Bronchial epithelial cell (primary cell): ENCODE measurements at regions not wholly inside any gene's neighbourhood (a gene's known extent, or its start where the extent isn't known, plus 50 kb on each side); places are given as distances from the start of the nearest gene placed in this dataset.
A peak's percentile ranks its signal among the peaks of the same experiment; 100 is the strongest.

ENCODE experiments used
- DNase-seq: peaks from one replicate; pipeline ENCODE4 v3.0.0-alpha.2; 2010; ENCODE audit warnings: low read depth
- FAIRE-seq: peaks from 2 replicates; lab custom pipeline; 2011; peaks lifted over from hg19 to GRCh38; lab: Jason Lieb, UNC
- H3K27me3 ChIP-seq: 2 replicates; pipeline ENCODE4 v1.5.1; 2011; ENCODE audit warnings: low read length; ENCODE audit not compliant: control insufficient read depth, insufficient read depth
- H3K36me3 ChIP-seq: 2 replicates; pipeline ENCODE4 v1.5.1; 2011; ENCODE audit warnings: low read length; ENCODE audit not compliant: control insufficient read depth, insufficient read depth
- H3K4me3 ChIP-seq: 2 replicates; pipeline ENCODE4 v1.5.1; 2011; ENCODE audit warnings: mild to moderate bottlenecking, low read depth, low read length, control low read depth
- TF ChIP-seq, protein P1 (sequence below): IDR thresholded peaks from 2 replicates; pipeline ENCODE4 v1.5.1; 2011; ENCODE audit warnings: mild to moderate bottlenecking, moderate library complexity, low read length, control low read depth, inconsistent platforms; ENCODE audit not compliant: insufficient read depth, severe bottlenecking

DNA sequence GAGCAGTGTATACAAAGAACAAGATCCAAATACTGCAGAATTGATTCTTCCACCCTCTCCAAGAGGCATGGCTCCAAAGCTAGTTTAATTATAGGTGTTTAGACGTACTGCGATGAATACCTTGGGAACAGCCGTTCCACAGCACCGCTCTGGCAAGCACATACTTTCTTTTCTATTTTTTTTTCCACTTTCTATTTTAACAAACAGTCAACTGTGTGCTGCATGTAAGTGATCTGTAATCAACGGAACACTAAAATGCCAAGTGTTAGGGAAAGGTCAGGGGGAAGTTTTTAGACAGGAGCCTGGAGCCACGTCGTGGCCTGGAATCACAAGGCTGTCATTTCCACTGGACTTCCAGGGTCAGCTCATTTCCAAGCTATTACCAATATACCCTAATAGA, 486.4 kb upstream of the DAB1 start:
- no peak overlapping the region for H3K4me3 ChIP-seq
- no peak for DNase-seq
- no peaks in the 10 kb centered on the region for H3K36me3 ChIP-seq
- FAIRE-seq, result no peak
- TF ChIP-seq, protein P1, sequence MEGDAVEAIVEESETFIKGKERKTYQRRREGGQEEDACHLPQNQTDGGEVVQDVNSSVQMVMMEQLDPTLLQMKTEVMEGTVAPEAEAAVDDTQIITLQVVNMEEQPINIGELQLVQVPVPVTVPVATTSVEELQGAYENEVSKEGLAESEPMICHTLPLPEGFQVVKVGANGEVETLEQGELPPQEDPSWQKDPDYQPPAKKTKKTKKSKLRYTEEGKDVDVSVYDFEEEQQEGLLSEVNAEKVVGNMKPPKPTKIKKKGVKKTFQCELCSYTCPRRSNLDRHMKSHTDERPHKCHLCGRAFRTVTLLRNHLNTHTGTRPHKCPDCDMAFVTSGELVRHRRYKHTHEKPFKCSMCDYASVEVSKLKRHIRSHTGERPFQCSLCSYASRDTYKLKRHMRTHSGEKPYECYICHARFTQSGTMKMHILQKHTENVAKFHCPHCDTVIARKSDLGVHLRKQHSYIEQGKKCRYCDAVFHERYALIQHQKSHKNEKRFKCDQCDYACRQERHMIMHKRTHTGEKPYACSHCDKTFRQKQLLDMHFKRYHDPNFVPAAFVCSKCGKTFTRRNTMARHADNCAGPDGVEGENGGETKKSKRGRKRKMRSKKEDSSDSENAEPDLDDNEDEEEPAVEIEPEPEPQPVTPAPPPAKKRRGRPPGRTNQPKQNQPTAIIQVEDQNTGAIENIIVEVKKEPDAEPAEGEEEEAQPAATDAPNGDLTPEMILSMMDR, result no peak
- no peaks in the 10 kb centered on the region for H3K27me3 ChIP-seq

DNA sequence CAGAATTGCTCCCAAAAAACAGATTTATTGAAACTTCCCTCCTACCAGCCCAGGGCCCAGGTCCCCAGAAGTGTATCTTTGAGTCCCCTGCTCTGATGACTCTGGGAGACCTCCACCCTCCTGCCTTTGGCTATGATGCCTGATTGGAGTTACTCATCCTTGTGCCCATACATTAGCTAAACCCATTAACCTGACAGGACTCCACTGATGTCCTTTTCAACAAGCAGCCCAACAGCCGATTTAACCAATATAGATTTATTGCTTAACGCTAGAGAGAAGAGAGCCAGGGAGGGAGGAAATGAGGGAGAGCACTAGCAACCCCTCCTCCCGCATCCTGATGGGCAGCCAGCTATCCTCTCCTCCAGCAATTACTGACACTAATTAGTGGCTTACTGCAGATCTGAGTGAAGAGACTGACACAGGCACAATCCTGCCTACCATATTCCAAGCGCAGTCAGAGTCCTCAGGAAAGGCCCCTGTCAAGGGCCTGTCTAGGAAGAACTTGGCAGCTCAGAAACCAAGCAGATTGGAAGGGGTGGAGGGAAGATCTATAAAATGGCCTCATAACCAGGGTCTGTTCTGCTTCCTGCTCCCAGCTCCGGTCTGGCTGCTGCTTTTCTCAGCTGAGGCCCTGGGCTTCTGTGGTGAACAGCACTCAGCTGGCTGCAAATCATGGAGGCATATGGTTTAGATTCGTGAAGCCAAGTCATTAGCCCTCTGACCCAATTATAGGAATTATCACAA, 484.5 kb upstream of the DAB1 start:
- Histone ChIP-seq H3K36me3 (no peaks in the 10 kb centered on the region), H3K27me3 (no peaks in the 10 kb centered on the region), H3K4me3 (no peak overlapping the region)
- DNase-seq (no peak), FAIRE-seq (no peak)
- TF ChIP-seq, protein P1, result no peak

DNA sequence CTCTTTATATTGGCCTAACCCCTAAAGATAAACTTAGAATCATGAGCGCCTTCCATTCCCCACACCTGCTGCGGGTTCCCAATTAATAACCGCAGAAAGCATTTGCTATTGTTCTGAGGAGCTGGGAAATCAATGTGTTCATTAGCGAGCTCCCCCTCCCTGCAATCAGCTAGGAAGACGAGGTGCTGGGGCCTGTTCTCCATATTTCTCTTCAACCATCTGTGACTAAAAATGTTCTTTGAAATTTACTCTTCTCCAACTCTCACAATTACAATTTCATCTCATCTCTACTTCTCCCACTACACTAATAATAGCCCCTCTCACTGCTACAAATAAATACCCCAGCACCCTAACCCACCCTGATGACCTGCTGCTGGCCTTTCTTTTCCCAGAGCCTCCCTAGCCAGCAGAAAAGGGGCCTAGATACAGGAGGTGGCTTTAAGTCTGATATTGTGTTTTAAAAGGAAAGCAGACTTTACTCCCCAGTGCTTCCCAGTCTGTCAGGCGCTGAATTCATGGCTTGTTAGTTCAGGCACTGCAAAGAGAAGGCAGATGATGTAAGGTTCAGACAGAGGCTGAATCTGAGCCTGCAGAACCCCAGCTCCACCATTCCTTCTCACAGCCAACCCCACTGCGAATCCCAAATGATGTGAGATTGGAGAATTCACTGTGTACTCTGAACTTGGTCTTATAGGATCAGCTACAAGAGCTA, 477.5 kb upstream of the DAB1 start:
- Histone ChIP-seq H3K36me3 (no peaks in the 10 kb centered on the region), H3K4me3 (no peak overlapping the region), H3K27me3 (no peaks in the 10 kb centered on the region)
- TF ChIP-seq, protein P1, result no peak
- DNase-seq, result no peak
- FAIRE-seq, result no peak

DNA sequence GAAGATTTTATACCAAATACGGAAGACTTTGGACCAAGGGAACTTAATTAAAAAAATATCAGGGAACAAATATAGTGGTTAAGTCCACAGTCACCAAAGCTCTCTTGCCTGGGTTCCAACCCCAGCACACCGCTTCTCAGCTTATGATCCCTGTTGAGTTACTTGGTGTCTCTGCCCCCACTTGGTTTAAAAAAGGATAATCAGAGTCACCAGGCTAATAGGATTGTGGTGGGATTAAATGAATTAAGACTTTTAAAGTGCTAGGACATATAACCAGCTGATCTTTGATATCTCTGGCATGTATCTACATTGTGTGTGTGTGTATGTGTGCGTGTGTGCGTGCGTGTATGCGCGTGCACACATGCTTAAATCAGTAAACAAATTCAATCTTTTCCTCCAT, 474.7 kb upstream of the DAB1 start:
- Histone ChIP-seq H3K4me3 (no peak overlapping the region), H3K27me3 (no peaks in the 10 kb centered on the region), H3K36me3 (no peaks in the 10 kb centered on the region)
- TF ChIP-seq, protein P1, result no peak
- DNase-seq (no peak), FAIRE-seq (no peak)

DNA sequence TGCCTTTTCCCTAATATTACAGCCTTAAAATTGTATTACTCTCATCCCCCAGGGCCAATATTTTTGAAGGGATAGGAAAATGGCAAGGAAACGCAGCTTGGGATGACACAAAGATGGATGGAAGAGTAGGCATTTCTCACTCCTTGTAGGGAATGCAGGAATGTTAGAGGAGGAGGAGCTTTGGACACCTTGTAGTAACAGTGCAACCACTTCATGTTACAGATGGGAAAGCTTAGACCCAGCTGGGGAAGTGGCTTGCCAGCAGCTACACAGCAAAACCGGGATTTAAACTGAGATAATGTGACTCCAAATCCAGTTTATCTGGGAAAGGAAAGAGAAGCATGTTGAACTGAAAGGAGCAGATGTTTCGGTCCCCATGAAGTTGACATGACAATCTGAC, 473.7 kb upstream of the DAB1 start:
- DNase-seq (no peak), FAIRE-seq (peak; percentile 40)
- TF ChIP-seq, protein P1, result no peak
- no peaks in the 10 kb centered on the region for H3K36me3 ChIP-seq
- no peaks in the 10 kb centered on the region for H3K27me3 ChIP-seq
- H3K4me3 ChIP-seq, result no peak overlapping the region
